ENCODE measurements at regions not wholly inside any gene's neighbourhood (a gene's known extent, or its start where the extent isn't known, plus 50 kb on each side); places are given as distances from the start of the nearest gene placed in this dataset.

- no peak overlapping the region for H3K4me3 ChIP-seq
- 84 to 92% methylated on average over 6 of the region's 6 CpGs for WGBS, 2 donors (ENCODE audit: low coverage in 1 of 2)
- ATAC-seq = no peak
- no peak overlapping the region for H3K27ac ChIP-seq
- H3K36me3 ChIP-seq = no peaks in the 10 kb centered on the region
- H3K4me1 ChIP-seq = peaks cover 0 to 1% (median 0%) of the 10 kb centered on the region in 3 donors
- H3K9me3 ChIP-seq = peaks cover 0 to 12% (median 0%) of the 10 kb centered on the region in 3 donors
- H3K27me3 ChIP-seq = no peaks in the 10 kb centered on the region
- TF ChIP-seq POLR2A (IDR thresholded peaks at IDR 0.05) = no peak
- no peak for TF ChIP-seq POLR2AphosphoS5 (IDR thresholded peaks at IDR 0.05)
- TF ChIP-seq CTCF (IDR thresholded peaks at IDR 0.05) = no peak
- TF ChIP-seq EP300 (IDR thresholded peaks at IDR 0.05) = no peak
These were observed 95.8 kb upstream of the ZNF366 start for GRCh38 chr5:72602696-72603685.

- no peak for TF ChIP-seq EP300 (IDR thresholded peaks at IDR 0.05)
- no peak for TF ChIP-seq CTCF (IDR thresholded peaks at IDR 0.05)
- TF ChIP-seq POLR2A (IDR thresholded peaks at IDR 0.05) = no peak
- no peak for TF ChIP-seq POLR2AphosphoS5 (IDR thresholded peaks at IDR 0.05)
- Histone ChIP-seq H3K4me1 (peaks cover 0 to 12% (median 4%) of the 10 kb centered on the region in 3 donors), H3K27ac (no peak overlapping the region), H3K4me3 (no peak overlapping the region), H3K27me3 (no peaks in the 10 kb centered on the region), H3K36me3 (no peaks in the 10 kb centered on the region), H3K9me3 (peaks cover 0 to 12% (median 0%) of the 10 kb centered on the region in 3 donors)
- 57 to 58% methylated on average over 1 of the region's 1 CpG for WGBS, 2 donors (ENCODE audit: low coverage in 1 of 2)
- no peak for ATAC-seq
These were observed 94.7 kb upstream of the ZNF366 start for GRCh38 chr5:72601861-72602260.

GRCh38 chr5:72600391-72600981 is 93.3 kb upstream of the ZNF366 start:
- no peak overlapping the region for H3K4me3 ChIP-seq
- no peak for ATAC-seq
- H3K9me3 ChIP-seq = peaks cover 0 to 12% (median 0%) of the 10 kb centered on the region in 3 donors
- H3K4me1 ChIP-seq = peaks cover 0 to 15% (median 4%) of the 10 kb centered on the region in 3 donors
- TF ChIP-seq EP300 (IDR thresholded peaks at IDR 0.05) (no peak), POLR2AphosphoS5 (IDR thresholded peaks at IDR 0.05) (no peak), CTCF (IDR thresholded peaks at IDR 0.05) (no peak), POLR2A (IDR thresholded peaks at IDR 0.05) (no peak)
- 60 to 80% methylated on average over 2 to 3 of the region's 3 CpGs for WGBS, 2 donors (ENCODE audit: low coverage in 1 of 2)
- no peaks in the 10 kb centered on the region for H3K36me3 ChIP-seq
- no peak overlapping the region for H3K27ac ChIP-seq
- no peaks in the 10 kb centered on the region for H3K27me3 ChIP-seq

- Histone ChIP-seq H3K4me1 (peaks cover 0 to 15% (median 4%) of the 10 kb centered on the region in 3 donors), H3K4me3 (no peak overlapping the region), H3K9me3 (peaks cover 0 to 12% (median 0%) of the 10 kb centered on the region in 3 donors), H3K36me3 (no peaks in the 10 kb centered on the region), H3K27me3 (no peaks in the 10 kb centered on the region), H3K27ac (no peak overlapping the region)
- ATAC-seq = no peak
- no peak for TF ChIP-seq CTCF (IDR thresholded peaks at IDR 0.05)
- no peak for TF ChIP-seq EP300 (IDR thresholded peaks at IDR 0.05)
- no peak for TF ChIP-seq POLR2AphosphoS5 (IDR thresholded peaks at IDR 0.05)
- no peak for TF ChIP-seq POLR2A (IDR thresholded peaks at IDR 0.05)
- WGBS, 2 donors (ENCODE audit: low coverage in 1 of 2) = 65 to 78% methylated on average over 2 to 4 of the region's 5 CpGs
These were observed 92.5 kb upstream of the ZNF366 start for GRCh38 chr5:72599519-72600370.

All from gastroesophageal sphincter (tissue), 4 donors.